ENCODE measurements at regions not wholly inside any gene's neighbourhood (a gene's known extent, or its start where the extent isn't known, plus 50 kb on each side); places are given as distances from the start of the nearest gene placed in this dataset.

GRCh38 chr5:63727583-63727982 is 234.7 kb downstream of the HTR1A start:
- Histone ChIP-seq H3K27ac (ENCODE audit: control insufficient read depth, insufficient read depth) (no peak overlapping the region), H3K4me3 (no peak overlapping the region), H2AFZ (ENCODE audit: control insufficient read depth, low read depth, low read length) (no peak overlapping the region), H3K4me1 (ENCODE audit: control insufficient read depth, insufficient read depth, low read length) (no peaks in the 10 kb centered on the region), H3K9me3 (replicated peaks; ENCODE audit: control insufficient read depth, insufficient read depth, low read length) (no peaks in the 10 kb centered on the region), H4K20me1 (ENCODE audit: control insufficient read depth, insufficient read depth) (no peaks in the 10 kb centered on the region), H3K27me3 (replicated peaks in 1 of 2; ENCODE audit: control insufficient read depth in 2 of 2, insufficient read depth in 2 of 2, low read length in 1 of 2) (no peaks in the 10 kb centered on the region), H3K4me2 (ENCODE audit: control insufficient read depth, insufficient read depth) (no peak overlapping the region), H3K36me3 (ENCODE audit: control insufficient read depth in 2 of 2, insufficient read depth in 2 of 2, low read length in 1 of 2) (no peaks in the 10 kb centered on the region), H3K9ac (ENCODE audit: control insufficient read depth, insufficient read depth, low read length) (no peak overlapping the region), H3K79me2 (ENCODE audit: control insufficient read depth, insufficient read depth, low read length) (no peaks in the 10 kb centered on the region)
- ChIA-PET POLR2A (no interaction called here), CTCF (no interaction called here), SMC1A (ENCODE audit: uncharacterized antibody, unreplicated experiment) (no interaction called here), RAD21 (ENCODE audit: unreplicated experiment) (no interaction called here)
- in situ Hi-C loops (cut with MboI) (no loop called here), intact Hi-C loops (cut with micrococcal nuclease; ENCODE audit: unreplicated experiment) (no loop called here)
- FAIRE-seq (no peak), ATAC-seq (peak; percentile 61), DNase-seq (ENCODE audit: low read depth, low spot score) (no peak)
- 0% methylated on average over 1 of the region's 1 CpG for WGBS (ENCODE audit: insufficient coverage, insufficient replicate concordance, low lambda C conversion rate, missing lambda C conversion rate)
- BruUV-seq (replicated peaks): no TSS peak
- TF ChIP-seq MYB (IDR thresholded peaks at IDR 0.05; ENCODE audit: borderline replicate concordance, low read depth, low read length) (no peak), HDAC2 (IDR thresholded peaks at IDR 0.05) (no peak), NBN (IDR thresholded peaks at IDR 0.05) (no peak), MAX (IDR thresholded peaks at IDR 0.05; ENCODE audit: low read depth, low read length) (no peak), EZH2 (IDR thresholded peaks at IDR 0.05; ENCODE audit: borderline replicate concordance, control insufficient read depth, low read depth, low read length) (no peak), ZNF217 (IDR thresholded peaks at IDR 0.05) (no peak), ZZZ3 (IDR thresholded peaks at IDR 0.05; ENCODE audit: control insufficient read depth, insufficient read length, low read depth) (no peak), ZNF592 (IDR thresholded peaks at IDR 0.05) (no peak), CBX3 (IDR thresholded peaks at IDR 0.05; ENCODE audit: borderline replicate concordance, low read depth) (no peak), BMI1 (IDR thresholded peaks at IDR 0.05; ENCODE audit: borderline replicate concordance) (no peak), NR2C1 (IDR thresholded peaks at IDR 0.05) (no peak), SUPT20H (IDR thresholded peaks at IDR 0.05; ENCODE audit: borderline replicate concordance, control insufficient read depth, low read depth, low read length) (no peak)

Data from GM12878 (cell line).